ENCODE measurements at regions not wholly inside any gene's neighbourhood (a gene's known extent, or its start where the extent isn't known, plus 50 kb on each side); places are given as distances from the start of the nearest gene placed in this dataset.

- no peaks in the 10 kb centered on the region for H3K9me3 ChIP-seq
- TF ChIP-seq, protein P1, sequence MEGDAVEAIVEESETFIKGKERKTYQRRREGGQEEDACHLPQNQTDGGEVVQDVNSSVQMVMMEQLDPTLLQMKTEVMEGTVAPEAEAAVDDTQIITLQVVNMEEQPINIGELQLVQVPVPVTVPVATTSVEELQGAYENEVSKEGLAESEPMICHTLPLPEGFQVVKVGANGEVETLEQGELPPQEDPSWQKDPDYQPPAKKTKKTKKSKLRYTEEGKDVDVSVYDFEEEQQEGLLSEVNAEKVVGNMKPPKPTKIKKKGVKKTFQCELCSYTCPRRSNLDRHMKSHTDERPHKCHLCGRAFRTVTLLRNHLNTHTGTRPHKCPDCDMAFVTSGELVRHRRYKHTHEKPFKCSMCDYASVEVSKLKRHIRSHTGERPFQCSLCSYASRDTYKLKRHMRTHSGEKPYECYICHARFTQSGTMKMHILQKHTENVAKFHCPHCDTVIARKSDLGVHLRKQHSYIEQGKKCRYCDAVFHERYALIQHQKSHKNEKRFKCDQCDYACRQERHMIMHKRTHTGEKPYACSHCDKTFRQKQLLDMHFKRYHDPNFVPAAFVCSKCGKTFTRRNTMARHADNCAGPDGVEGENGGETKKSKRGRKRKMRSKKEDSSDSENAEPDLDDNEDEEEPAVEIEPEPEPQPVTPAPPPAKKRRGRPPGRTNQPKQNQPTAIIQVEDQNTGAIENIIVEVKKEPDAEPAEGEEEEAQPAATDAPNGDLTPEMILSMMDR (IDR thresholded peaks at IDR 0.05): no peak
- no peaks in the 10 kb centered on the region for H3K27me3 ChIP-seq
- H3K4me3 ChIP-seq: no peak overlapping the region
- no peak for DNase-seq (ENCODE audit: low spot score in 2 of 2)
- intact Hi-C loops (cut with DNase I): no loop called here
- no peak overlapping the region for H3K27ac ChIP-seq
- H3K4me1 ChIP-seq: no peaks in the 10 kb centered on the region
- no peaks in the 10 kb centered on the region for H3K36me3 ChIP-seq
Observed at GRCh38 chr19:31002518-31003244, 346.6 kb downstream of the TSHZ3 start.

- H3K9me3 ChIP-seq: no peaks in the 10 kb centered on the region
- H3K27me3 ChIP-seq: no peaks in the 10 kb centered on the region
- H3K4me1 ChIP-seq: no peaks in the 10 kb centered on the region
- TF ChIP-seq, protein P1 (IDR thresholded peaks at IDR 0.05): no peak
- H3K27ac ChIP-seq: no peak overlapping the region
- no peak overlapping the region for H3K4me3 ChIP-seq
- H3K36me3 ChIP-seq: no peaks in the 10 kb centered on the region
- no peak for DNase-seq (ENCODE audit: low spot score in 2 of 2)
- intact Hi-C loops (cut with DNase I): no loop called here
Observed at GRCh38 chr19:31001991-31002390, 347.2 kb downstream of the TSHZ3 start.

- Histone ChIP-seq H3K36me3 (no peaks in the 10 kb centered on the region), H3K4me1 (no peaks in the 10 kb centered on the region), H3K27me3 (no peaks in the 10 kb centered on the region), H3K27ac (no peak overlapping the region), H3K9me3 (no peaks in the 10 kb centered on the region), H3K4me3 (no peak overlapping the region)
- TF ChIP-seq, protein P1 (IDR thresholded peaks at IDR 0.05): no peak
- no peak for DNase-seq (ENCODE audit: low spot score in 2 of 2)
- intact Hi-C loops (cut with DNase I): no loop called here
Observed at GRCh38 chr19:31000913-31001312, 348.3 kb downstream of the TSHZ3 start.

- no peak for DNase-seq (ENCODE audit: low spot score in 2 of 2)
- H3K4me3 ChIP-seq: no peak overlapping the region
- no peaks in the 10 kb centered on the region for H3K4me1 ChIP-seq
- TF ChIP-seq, protein P1 (IDR thresholded peaks at IDR 0.05): no peak
- no peaks in the 10 kb centered on the region for H3K36me3 ChIP-seq
- H3K27me3 ChIP-seq: no peaks in the 10 kb centered on the region
- intact Hi-C loops (cut with DNase I): no loop called here
- H3K27ac ChIP-seq: no peak overlapping the region
- no peaks in the 10 kb centered on the region for H3K9me3 ChIP-seq
Observed at GRCh38 chr19:30999726-31000125, 349.5 kb downstream of the TSHZ3 start.

GRCh38 chr19:30997222-30997621 lies 352.0 kb downstream of the TSHZ3 start:
- TF ChIP-seq, protein P1 (IDR thresholded peaks at IDR 0.05): no peak
- no peak overlapping the region for H3K27ac ChIP-seq
- no peak for DNase-seq (ENCODE audit: low spot score in 2 of 2)
- no peaks in the 10 kb centered on the region for H3K27me3 ChIP-seq
- H3K4me3 ChIP-seq: no peak overlapping the region
- H3K9me3 ChIP-seq: no peaks in the 10 kb centered on the region
- intact Hi-C loops (cut with DNase I): no loop called here
- no peaks in the 10 kb centered on the region for H3K4me1 ChIP-seq
- H3K36me3 ChIP-seq: no peaks in the 10 kb centered on the region

DNA sequence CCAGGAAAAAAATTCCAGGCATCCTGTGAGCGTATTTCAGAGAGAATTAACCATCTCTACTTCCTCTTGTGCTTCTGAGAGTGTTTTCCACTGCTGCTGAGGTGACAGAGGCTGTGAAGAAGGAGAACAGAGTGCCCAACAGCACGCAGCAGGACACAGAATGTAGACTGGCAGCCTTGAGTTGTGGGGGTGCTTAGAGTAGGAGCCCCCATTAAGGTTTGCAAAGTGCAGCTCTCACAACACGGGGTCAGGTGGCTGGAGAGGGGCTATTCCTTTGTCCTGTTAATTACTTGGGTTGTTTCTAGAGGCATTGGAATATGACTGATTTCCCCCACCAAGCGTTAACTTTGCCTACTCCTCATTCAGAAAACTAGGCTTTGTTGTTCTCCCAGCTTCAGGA lies 370.6 kb downstream of the TSHZ3 start:
- TF ChIP-seq, protein P1 (IDR thresholded peaks at IDR 0.05): no peak
- H3K4me1 ChIP-seq: no peaks in the 10 kb centered on the region
- DNase-seq (ENCODE audit: low spot score in 2 of 2): no peak
- intact Hi-C loops (cut with DNase I): no loop called here
- no peak overlapping the region for H3K27ac ChIP-seq
- H3K27me3 ChIP-seq: no peaks in the 10 kb centered on the region
- no peak overlapping the region for H3K4me3 ChIP-seq
- no peaks in the 10 kb centered on the region for H3K36me3 ChIP-seq
- peaks cover 0 to 12% of the 10 kb centered on the region in 2 donors for H3K9me3 ChIP-seq

Data from ascending aorta (tissue), 2 donors.